Myocyte (in vitro differentiated cells): ENCODE measurements at regions not wholly inside any gene's neighbourhood (a gene's known extent, or its start where the extent isn't known, plus 50 kb on each side); places are given as distances from the start of the nearest gene placed in this dataset.
A peak's percentile ranks its signal among the peaks of the same experiment; 100 is the strongest.

Experiments used
- DNase-seq: peaks from one replicate; pipeline ENCODE4 v3.0.0-alpha.2; 2012; ENCODE audit warnings: low read depth

DNA sequence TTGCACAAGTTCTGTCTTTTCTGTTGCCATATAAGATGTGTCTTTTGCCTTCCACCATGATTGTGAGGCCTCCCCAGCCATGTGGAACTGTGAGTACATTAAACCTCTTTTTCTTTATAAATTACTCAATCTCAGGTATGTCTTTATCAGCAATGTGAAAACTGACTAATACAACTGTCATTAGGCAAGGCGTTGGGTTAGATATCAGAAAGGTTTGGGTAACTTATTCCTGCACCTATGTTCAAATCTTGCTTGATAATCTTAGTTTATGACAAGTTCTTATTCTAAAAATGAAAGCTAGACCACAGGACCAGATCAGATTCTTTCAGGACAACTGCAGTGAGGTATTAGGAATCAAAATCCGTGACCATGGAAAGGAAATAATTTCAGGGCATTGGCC, 160.6 kb upstream of the BDNF start:
- peak; percentile 8 for DNase-seq

DNA sequence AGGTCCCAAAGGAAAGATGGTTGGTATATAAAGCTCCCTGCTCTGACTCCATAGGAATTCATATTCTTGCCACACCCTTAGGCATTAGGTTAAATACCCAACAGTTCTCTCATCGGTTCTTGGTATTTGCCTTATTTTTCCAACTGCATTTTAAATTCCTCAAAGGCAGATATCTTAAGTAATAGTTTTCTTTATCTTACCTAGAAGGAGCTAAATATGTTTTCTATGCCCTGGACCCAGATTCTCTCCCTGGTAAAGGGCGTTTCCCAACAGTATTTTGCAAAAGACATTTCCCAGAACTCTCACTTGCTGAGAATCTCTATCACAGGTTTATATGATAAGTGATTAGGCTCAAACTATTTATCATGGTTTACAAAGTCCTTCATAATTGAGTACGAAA, 158.6 kb upstream of the BDNF start:
- DNase-seq = no peak

DNA sequence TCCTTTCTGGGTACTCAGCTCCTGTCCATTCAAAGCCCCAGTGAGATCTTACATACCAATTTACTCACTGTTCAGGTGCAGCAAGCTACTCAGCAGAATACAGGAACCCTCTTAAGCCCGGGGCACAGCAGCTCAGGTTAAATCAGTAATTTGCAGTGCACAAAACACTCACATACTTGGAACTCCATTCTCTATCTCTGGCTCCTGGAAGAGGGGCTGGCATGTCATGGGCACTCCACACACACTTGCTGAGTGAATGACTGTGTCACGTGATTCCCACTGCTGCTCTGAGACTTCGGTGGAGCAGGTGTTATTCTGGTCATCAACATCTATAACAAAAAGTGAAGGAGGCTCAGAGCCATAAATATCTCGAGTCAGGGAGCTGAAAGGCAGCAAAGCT, 157.3 kb upstream of the BDNF start:
- peak; percentile 59 for DNase-seq

DNA sequence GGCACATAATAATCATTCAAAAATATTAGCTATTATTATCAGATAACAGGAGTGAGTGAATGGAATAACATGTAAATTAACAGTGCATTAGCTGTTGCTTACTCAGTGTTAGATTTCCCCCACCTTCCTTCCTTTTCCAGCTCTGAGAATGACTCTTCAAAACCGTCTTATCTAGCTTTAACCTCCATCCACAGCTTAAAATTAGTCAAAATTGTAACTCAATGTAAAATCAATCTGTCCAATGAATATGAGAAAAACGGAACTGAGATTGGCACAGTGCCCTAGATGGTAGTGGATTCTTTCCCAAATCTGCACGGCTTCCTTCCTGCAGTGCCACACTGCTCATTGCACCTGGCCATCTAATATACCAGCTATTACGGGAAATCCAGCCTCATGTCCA, 156.8 kb upstream of the BDNF start:
- DNase-seq = no peak

DNA sequence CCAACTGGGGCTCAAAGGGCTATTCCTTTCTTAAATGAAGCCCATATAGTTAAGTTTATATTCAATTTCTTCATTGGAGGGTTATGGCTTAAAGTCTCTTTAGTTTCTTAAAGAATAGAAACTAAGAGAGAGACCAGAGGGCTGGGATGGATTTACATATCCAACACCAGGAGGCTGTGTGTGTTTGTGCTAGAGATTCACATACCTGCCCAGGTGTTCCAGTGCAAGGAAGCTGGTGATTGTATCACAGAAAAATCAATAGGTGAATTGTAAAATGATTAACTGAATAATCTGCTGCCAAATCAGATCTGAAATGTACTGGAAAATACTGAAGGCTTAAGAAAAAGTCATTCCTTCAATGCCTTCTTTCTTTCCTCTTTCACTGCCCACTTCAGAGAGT, 148.2 kb upstream of the BDNF start:
- no peak for DNase-seq

DNA sequence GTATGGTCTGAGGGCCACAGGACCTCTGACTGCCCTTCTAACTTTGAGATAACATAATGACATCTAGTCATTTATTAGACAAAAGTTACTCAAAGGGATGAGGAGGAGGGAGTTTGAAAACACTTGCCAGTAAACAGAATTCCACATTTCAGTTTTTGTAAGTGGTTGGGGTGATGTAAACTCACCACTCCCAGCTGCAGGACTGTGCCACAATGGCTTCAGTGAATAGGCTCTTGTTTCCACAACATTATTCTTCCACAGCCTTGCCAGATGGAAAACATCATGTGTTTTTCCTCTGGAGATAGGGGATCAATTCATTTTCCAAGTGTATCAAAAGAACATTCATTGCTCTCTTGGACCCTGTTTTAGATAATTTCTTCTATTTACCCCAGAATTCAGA, 147.2 kb upstream of the BDNF start:
- DNase-seq = no peak

DNA sequence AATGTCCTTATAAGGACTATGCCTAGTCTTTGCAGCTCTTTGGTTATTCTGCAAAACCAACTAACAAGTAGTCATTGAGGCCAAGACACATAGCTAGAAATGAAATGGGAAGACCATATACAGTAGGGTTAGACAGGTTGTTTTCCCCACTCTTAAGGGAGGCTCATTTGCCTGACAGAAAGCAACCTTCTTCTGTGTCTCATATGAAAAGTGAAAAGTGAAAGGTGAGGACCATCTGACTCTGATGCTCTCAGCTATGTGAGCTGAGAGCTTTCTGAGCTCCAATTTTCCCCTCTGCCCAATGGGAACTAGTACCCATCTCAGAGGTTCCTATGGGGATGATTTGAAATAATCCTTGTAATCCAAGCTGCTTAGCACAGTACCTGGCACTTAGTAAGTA, 142.0 kb upstream of the BDNF start:
- DNase-seq = no peak

DNA sequence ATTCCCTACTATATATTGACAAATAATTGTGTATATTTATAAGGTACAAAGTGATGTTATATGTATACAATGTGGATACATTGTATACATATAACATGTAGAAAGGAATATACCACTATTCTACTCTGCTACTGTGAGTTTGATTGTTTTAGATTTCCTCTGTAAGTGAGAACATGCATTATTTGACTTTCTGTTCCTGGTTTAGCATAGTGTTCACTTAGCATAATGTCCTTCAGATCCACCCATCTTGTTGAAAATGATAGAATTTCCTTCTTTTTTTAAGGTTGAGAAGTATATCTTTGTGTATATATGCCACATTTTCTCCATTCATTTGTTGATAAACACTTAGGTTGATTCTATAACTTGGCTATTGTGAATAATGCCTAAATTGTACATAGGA, 140.8 kb upstream of the BDNF start:
- DNase-seq = no peak

DNA sequence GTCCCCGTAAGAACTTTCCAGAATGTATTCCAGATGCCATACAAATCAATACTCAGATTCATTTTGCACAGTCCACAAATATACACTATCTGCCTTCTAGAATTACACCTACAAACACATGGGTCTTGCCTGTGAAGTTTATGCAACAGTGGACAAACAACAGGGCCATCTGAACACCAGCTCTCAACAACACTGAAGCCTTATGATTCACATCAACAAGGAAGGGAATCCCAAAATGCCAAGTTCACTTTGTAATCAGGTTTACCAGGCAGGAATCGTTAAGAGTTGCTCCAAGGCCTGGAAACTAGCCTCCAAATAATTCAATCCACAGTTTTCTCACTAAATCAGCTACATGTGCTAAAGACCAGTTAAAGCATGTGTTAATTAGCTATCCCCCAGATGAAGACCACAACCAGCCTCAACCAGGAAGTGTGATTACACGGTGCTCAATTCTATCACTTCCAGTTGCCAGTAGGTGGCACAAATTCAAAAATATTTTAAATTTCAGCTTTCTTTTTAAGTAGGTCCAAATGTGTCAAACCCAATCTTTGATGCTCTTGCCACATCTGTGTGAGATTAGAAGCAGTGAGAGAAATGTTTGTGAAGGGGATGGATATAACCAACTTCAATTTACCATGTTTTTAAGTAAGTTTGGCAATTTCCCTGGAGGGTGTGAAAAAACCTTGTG, 139.1 kb upstream of the BDNF start:
- peak; percentile 23 for DNase-seq

DNA sequence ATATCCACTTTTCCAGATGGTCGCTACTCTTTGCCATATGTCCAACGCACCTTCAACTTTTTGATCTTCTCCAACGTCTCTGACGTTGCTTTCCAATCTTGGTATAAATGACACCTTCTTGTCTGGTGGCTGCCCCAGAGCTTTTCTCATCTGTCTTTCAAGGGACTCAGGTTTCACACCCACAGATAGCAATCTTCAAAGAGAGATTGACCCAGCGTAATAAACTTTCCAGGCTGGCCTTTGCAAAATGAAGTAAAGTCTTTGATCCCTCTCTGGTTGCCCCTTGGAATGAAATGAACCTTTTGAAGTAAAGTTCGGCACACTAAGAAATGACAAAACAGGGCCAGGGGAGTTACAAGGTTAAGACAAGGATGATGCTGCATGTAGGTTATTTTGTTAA, 138.4 kb upstream of the BDNF start:
- DNase-seq = no peak

DNA sequence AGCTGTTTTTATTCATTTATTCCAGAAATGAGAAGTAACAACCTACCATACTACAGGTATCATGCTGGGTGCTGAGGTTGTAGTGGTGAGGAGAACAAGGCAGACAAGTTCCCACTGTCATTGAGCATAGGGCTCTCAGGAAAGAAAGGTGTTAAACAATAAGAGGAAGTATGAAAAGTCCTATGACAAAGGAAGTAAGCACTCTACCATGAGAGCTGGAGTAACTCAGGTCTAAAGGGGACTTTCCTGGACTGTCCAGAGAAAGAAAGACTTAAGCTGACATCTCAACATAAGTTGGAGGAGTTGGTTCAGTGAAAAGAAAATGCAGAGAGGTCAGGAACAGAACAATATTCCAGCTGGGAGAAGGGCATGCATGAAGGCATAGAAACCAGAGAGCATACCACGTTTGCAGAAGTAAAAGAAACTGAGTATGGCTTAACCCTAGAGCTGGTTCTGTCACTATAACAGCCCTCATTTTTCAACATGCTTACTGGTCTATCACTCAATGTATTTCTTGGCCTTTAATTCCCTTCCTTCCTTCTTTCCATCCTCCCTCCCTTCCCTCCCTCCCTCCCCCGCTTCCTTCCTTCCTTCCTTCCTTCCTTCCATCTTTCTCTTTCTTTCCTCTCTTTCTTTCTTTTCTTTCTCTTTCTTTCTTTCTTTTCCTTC, 137.8 kb upstream of the BDNF start:
- DNase-seq = no peak

DNA sequence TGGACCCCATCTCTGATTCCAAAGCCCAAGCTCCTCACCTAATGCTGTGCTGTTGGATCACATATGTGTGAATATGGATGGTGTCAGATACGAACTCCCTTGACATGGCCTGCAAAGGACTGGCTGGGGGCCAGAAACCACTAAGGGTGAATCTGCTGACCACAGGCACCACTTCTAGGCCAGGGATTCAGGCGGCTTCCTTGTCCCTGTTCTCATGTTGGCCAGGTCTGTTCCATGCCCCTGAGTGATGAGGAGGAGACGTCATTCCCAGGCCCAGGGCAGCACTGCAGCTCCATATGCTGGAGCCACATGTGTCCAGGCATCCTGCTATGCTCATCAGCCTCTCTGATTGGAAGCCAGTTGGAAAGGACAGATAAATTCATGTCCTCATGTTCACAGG, 130.0 kb upstream of the BDNF start:
- peak; percentile 57 for DNase-seq

DNA sequence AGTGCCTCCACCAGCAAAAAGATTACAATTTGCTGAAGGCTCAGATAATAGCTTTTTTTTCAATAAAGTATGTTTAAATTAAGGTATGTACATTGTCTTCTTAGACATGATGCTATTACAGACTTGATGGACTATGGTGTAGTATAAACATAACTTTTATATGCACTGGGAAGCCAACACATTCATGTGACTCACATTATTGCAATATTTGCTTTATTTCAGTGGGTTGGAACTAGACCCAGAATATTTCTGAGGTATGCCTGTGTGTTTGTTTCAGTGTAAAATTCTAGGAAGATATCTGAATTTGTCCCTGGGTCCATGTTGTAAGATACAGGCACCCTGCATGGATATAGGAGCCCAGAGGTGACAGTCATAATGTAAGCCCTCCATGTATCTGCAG, 120.0 kb upstream of the BDNF start:
- no peak for DNase-seq

DNA sequence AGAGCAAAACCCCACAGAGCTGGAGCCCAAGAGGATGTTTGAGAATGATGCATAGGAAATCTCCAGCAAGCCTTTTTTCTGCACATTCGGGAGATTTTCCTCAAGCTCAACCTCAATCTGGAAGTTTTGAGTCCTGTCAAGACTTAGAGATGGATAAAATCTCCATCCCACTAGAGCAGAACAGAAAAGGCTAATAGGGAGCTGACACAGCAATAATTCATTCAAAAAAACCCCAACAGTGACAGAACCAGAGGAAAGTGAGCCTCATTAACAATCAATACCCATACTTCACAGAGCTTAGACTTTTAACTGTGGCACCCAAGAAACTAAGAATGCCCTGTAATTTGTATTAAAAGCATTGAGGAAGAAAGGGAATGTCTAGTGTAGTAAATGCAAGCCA, 115.9 kb upstream of the BDNF start:
- no peak for DNase-seq

DNA sequence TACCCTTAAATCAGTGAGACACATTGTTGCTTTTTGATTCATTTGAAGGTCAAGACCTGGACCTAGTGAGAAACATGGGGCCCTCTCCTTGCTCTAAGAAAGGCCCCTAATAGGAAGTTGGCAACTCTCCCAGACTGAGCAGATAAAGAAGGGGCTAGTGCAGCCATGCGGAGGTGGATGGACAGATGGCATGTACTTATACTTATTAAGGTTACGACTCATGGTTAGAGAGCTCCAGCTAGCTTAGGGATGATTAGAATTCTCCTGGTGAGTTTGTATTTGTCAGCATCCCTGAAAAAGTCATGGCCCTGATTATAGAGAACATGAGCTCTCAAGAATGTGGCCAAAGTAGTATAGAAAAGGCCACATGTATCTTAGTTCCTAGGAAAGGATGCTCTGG, 112.1 kb upstream of the BDNF start:
- peak; percentile 16 for DNase-seq

DNA sequence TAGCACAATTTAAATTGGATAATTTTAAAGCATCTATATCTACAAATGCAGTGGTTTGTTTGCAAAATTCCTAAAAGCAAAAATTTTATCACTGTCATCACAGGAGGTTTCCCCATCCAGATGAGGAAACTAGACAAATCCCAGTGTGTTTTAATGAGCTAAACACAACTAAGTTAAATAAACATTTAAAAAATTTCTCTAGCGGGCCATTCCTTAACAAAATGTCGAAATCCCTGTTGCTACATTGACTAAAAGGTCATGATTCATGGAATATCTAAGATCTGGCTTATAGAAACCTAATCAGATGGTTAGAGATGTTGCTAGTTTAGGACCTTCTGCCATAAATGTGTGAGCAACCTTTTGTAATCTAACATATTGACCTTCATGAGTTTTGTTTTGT, 107.3 kb upstream of the BDNF start:
- no peak for DNase-seq

DNA sequence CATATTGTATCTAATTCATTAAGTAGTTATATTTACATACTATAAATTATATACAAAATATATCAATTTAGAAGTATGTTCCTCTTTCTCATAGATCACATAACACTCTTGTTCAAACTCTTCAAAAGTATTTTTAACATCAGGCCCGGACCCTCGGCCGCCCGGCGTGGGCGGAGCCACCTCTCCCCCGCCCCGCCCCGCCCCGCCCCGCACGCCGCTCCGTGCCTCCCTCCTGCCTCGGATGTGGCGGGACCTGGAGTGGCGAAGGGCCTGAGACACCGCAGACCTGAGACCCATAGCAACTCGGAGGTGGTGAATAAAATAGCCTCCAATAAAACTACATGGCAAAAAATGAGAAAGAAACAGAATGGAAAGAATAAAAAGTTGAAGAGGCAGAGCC, 105.9 kb upstream of the BDNF start:
- no peak for DNase-seq

DNA sequence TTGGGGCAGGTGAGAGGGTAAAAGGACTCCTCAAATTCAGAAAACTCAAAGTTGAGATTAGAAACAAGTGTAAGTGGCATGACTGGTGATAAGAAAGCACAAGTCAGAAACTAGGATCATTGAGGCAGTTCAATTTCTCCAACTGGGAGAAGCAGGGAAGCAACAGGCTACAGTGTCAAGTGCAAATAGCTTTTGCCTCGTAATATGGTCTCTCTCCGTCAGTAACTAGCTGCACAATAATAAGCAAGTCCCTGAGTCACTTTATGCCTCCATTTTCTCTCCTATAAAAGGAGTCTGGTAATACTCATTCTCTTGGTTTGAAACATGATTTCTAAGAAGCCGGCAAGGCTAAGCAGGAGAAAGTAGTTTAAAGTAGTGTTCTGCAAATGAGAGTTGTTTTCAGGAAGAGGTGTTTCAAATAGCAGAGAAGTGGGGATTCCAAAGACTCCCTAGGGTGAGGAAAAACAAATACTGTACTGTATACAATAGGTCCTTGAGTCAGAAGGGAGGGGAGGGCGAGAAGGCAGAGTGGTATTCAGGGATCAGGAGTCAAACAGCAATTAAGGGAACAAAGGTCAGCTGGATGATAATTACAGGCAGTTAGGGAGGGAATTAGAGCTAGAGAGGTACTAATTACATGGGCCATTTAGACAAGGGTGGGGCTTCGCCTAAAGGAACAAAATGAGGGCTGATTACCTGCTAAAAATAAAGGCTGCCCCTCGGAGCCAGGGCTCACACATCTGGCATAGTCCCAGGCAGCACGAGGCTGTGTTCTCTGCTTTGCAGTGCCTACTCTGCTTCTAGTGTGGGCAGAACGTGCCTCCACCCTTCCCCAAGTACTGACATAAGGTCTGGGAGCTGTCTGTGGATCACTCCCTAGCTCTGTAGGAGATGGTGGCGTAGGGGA, 96.0 kb upstream of the BDNF start:
- peak; percentile 3 for DNase-seq

DNA sequence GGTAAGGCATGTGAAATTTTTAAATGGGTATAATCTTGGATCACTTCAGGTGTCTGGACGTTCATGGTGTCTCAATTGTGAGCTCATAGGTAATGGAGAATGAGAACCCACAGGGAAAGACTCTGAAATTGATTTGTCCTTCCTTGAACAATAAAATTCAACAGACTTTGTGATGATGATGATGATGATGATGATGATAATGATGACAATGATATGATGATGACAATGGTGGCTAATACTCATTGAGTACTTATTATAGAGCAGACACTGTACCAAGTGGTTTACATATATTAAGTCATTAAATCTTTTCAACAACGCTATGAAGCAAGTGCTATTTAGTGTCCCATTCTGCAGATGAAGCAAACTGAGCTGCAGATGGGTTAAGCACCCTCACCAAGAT, 86.6 kb upstream of the BDNF start:
- DNase-seq = no peak

DNA sequence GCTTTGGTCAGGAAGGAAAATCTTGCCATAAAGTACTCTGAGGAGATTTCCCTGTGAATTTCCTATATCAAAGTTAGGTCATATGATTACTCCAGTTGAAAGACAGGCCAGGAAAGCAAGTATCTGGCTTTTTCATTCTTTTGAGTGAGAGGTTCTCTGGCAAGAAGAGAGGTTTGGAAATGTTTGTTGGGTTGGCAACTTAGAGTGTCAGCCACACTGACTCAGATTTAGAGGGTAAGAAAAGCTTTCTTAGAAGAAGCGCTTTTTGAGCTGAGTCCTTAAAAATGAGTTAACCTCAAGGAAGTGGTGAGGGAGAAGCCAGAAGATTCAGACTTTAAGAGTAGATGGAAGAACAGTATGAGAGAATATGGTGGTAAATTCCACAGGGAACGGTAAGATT, 86.1 kb upstream of the BDNF start:
- DNase-seq = no peak

DNA sequence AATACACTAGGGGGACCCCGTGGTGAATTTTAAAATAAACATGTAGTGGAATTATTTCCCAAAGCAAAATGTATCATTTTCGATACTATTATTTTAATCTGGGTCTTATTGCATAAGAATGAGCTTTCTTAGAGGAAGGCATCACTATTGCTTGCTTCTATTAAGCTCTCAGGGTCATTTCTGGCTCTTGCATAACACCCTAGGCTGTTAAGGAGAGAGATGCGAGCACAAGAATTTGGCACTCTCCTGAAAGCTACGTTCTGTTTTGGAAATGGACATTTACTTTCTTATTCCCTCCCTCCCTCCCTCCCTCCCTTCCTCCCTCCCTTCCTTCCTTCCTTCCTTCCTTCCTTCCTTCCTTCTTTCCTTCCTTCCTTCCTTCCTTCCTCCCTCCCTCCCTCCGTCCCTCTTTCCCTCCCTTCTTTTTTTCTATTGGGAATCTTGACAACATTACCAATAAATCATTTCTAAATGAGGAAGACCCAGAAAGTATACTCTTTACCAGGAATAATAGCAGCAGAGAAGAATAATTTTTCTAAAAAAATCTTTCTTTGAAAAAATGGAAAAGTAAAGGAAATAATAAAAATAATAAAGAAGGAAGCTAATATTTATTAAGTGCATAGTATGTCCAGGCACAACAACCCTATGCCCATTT, 83.6 kb upstream of the BDNF start:
- no peak for DNase-seq

DNA sequence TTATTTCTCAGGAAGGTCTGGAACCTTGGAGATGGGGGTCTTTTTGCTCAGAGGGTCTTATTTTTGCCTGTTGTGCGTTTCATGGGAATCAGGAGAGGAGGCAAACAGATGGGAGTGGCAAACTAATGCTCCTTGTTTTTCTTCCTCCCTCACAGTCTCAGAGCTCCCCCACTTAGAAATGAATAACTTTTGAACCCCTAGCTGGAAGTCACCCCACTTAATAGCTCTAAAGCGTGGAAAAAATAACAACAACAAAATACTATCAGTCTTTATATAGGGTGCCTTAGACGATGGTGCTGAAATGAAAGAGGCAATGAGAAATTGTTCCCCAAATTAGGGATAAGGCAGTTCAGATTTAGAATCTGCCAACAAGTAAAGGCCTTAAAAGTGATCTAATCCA, 76.8 kb upstream of the BDNF start:
- no peak for DNase-seq
